ENCODE measurements at regions not wholly inside any gene's neighbourhood (a gene's known extent, or its start where the extent isn't known, plus 50 kb on each side); places are given as distances from the start of the nearest gene placed in this dataset.

DNA sequence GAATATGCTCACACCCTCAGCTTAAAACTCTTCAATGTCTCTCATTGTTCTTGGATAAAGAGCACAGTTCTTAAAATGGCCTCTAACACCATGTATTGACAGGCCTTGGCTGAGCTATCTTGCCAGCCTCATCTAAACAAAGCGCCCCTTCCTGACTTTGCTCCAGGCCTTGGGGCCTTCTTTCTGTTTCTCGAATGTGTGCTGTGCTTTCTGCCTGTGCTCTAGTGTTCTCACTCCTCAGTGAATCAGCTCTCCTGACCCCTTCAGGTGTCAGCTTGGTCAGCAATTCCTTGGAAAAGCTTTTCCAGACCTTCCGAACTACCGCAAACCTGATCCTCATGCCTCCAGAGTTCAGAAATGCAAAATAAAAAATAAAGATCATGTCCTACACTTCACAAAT is 346.3 kb upstream of the FSTL5 start:
- H2AFZ ChIP-seq, result peak overlapping the region; percentile 93
- H3K4me1 ChIP-seq (ENCODE audit: insufficient read depth), result no peaks in the 10 kb centered on the region
- no peaks in the 10 kb centered on the region for H3K79me2 ChIP-seq (replicated peaks; ENCODE audit: insufficient read depth)
- H3K9me2 ChIP-seq (ENCODE audit: insufficient read depth), result no peaks in the 10 kb centered on the region
- no peaks in the 10 kb centered on the region for H3K27me3 ChIP-seq (ENCODE audit: insufficient read depth)
- H3F3A ChIP-seq (replicated peaks; ENCODE audit: low read depth), result no peaks in the 10 kb centered on the region
- Mint-ChIP-seq H3K4me1 (no peaks in the 10 kb centered on the region), H3K27me3 (ENCODE audit: insufficient read depth, low read depth, poor library complexity) (no peaks in the 10 kb centered on the region), H3K9me3 (no peaks in the 10 kb centered on the region), H3K27ac (peak overlapping the region; percentile 74), H3K36me3 (ENCODE audit: low read depth) (no peaks in the 10 kb centered on the region), H3K4me3 (no peak overlapping the region)
- H3K4me2 ChIP-seq, result no peak overlapping the region
- no peak overlapping the region for H3K4me3 ChIP-seq
- no peaks in the 10 kb centered on the region for H4K20me1 ChIP-seq (replicated peaks; ENCODE audit: insufficient read depth)
- ATAC-seq (peak; percentile 79), DNase-seq (ENCODE audit: low spot score) (peak; percentile 35)
- H3K36me3 ChIP-seq (ENCODE audit: insufficient read depth), result no peaks in the 10 kb centered on the region
- peak overlapping the region; percentile 56 for H3K27ac ChIP-seq (ENCODE audit: low read depth)
- no peak for TF ChIP-seq REST (IDR thresholded peaks at IDR 0.05; ENCODE audit: unreplicated experiment)
- 0 out of 4 replicates have a peak, but pooled peaks of 1 of the 2 experiments have one; percentile 11 for TF ChIP-seq CTCF (conservative IDR thresholded peaks at IDR 0.05; ENCODE audit: low read depth in 2 of 2)
- no peak for TF ChIP-seq EZH2 (IDR thresholded peaks at IDR 0.05; ENCODE audit: low read depth, unreplicated experiment)

- no peaks in the 10 kb centered on the region for H3F3A ChIP-seq (replicated peaks; ENCODE audit: low read depth)
- no peak overlapping the region for H3K4me3 ChIP-seq
- H3K9me2 ChIP-seq (ENCODE audit: insufficient read depth), result no peaks in the 10 kb centered on the region
- no peaks in the 10 kb centered on the region for H3K36me3 ChIP-seq (ENCODE audit: insufficient read depth)
- no peaks in the 10 kb centered on the region for H3K79me2 ChIP-seq (replicated peaks; ENCODE audit: insufficient read depth)
- no peaks in the 10 kb centered on the region for H3K27me3 ChIP-seq (ENCODE audit: insufficient read depth)
- H3K4me1 ChIP-seq (ENCODE audit: insufficient read depth), result no peaks in the 10 kb centered on the region
- Mint-ChIP-seq H3K4me3 (no peak overlapping the region), H3K9me3 (no peaks in the 10 kb centered on the region), H3K36me3 (ENCODE audit: low read depth) (no peaks in the 10 kb centered on the region), H3K27me3 (ENCODE audit: insufficient read depth, low read depth, poor library complexity) (no peaks in the 10 kb centered on the region), H3K4me1 (no peaks in the 10 kb centered on the region), H3K27ac (no peak overlapping the region)
- H2AFZ ChIP-seq, result no peak overlapping the region
- no peak for DNase-seq (ENCODE audit: low spot score)
- H3K4me2 ChIP-seq, result no peak overlapping the region
- no peaks in the 10 kb centered on the region for H4K20me1 ChIP-seq (replicated peaks; ENCODE audit: insufficient read depth)
- ATAC-seq, result no peak
- H3K27ac ChIP-seq (ENCODE audit: low read depth), result no peak overlapping the region
- TF ChIP-seq STAT1 (IDR thresholded peaks at IDR 0.05; ENCODE audit: unreplicated experiment) (no peak), CTCF (conservative IDR thresholded peaks at IDR 0.05; ENCODE audit: low read depth in 2 of 2) (no peak), POLR2AphosphoS5 (IDR thresholded peaks at IDR 0.05; ENCODE audit: low read depth) (no peak), JUNB (IDR thresholded peaks at IDR 0.05; ENCODE audit: unreplicated experiment) (no peak), EZH2phosphoT487 (IDR thresholded peaks at IDR 0.05; ENCODE audit: unreplicated experiment) (no peak), REST (IDR thresholded peaks at IDR 0.05; ENCODE audit: unreplicated experiment) (no peak), ETS1 (IDR thresholded peaks at IDR 0.05) (no peak), EZH2 (IDR thresholded peaks at IDR 0.05; ENCODE audit: low read depth, unreplicated experiment) (no peak), NANOG (IDR thresholded peaks at IDR 0.05; ENCODE audit: borderline replicate concordance) (no peak), ZNF114 (CRISPR knock-in tag; IDR thresholded peaks at IDR 0.05) (no peak)
Observed at GRCh38 chr4:162509333-162509732, 345.5 kb upstream of the FSTL5 start.
